ENCODE measurements at regions not wholly inside any gene's neighbourhood (a gene's known extent, or its start where the extent isn't known, plus 50 kb on each side); places are given as distances from the start of the nearest gene placed in this dataset.

GRCh38 chr3:150132101-150132749 lies 161.5 kb upstream of the PFN2 start:
- no peaks in the 10 kb centered on the region for H3K9me3 ChIP-seq (ENCODE audit: low read depth)
- no peaks in the 10 kb centered on the region for H3K27me3 ChIP-seq (replicated peaks; ENCODE audit: insufficient read depth)
- H3F3A ChIP-seq (ENCODE audit: insufficient read depth), result no peaks in the 10 kb centered on the region
- H3K4me3 ChIP-seq, result no peak overlapping the region
- H3K79me2 ChIP-seq (ENCODE audit: insufficient read depth), result no peaks in the 10 kb centered on the region
- no peak overlapping the region for H3K9ac ChIP-seq
- no peak overlapping the region for H3K27ac ChIP-seq
- no peak overlapping the region for H3K4me2 ChIP-seq (ENCODE audit: unreplicated experiment)
- in situ Hi-C loops (cut with MboI), result no loop called here
- no peaks in the 10 kb centered on the region for H3K36me3 ChIP-seq (ENCODE audit: low read depth)
- no peaks in the 10 kb centered on the region for H3K9me2 ChIP-seq (ENCODE audit: insufficient read depth)
- 65 to 66% methylated on average over 6 of the region's 6 CpGs for WGBS, 2 experiments (ENCODE audit: low coverage in 1 of 2, low lambda C conversion rate in 2 of 2, missing lambda C conversion rate in 2 of 2)
- TF ChIP-seq EZH2phosphoT487 (IDR thresholded peaks at IDR 0.05; ENCODE audit: insufficient read depth, low read depth) (no peak), EZH2 (IDR thresholded peaks at IDR 0.05; ENCODE audit: insufficient read depth, poor library complexity, severe bottlenecking) (no peak)
- H2AFZ ChIP-seq, result no peak overlapping the region
- DNase-seq, result no peak
- H4K20me1 ChIP-seq (ENCODE audit: insufficient read depth), result no peaks in the 10 kb centered on the region
- no peaks in the 10 kb centered on the region for H3K4me1 ChIP-seq (ENCODE audit: insufficient read depth)

DNA sequence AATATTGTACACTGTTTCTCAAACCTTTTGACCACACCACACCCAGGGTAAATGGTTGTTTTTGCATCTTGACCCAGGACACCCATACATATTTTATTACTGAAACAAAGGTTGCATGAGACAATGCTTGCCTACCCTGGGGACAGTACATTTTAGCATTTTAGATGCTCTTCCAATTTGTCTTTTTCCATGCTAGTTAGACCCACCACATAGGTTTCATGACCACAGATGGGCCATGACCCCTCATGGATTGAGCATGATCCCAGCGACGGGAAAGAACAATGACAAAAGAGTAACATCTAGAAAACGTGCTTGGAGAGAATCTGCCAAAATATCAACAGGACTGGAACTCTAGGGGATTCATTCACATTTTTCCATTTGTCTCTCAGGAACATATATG lies 161.0 kb upstream of the PFN2 start:
- Histone ChIP-seq H3K4me3 (no peak overlapping the region), H3K4me2 (ENCODE audit: unreplicated experiment) (no peak overlapping the region), H3K9me3 (ENCODE audit: low read depth) (no peaks in the 10 kb centered on the region), H3K36me3 (ENCODE audit: low read depth) (no peaks in the 10 kb centered on the region), H3K9ac (no peak overlapping the region), H3F3A (ENCODE audit: insufficient read depth) (no peaks in the 10 kb centered on the region), H3K4me1 (ENCODE audit: insufficient read depth) (no peaks in the 10 kb centered on the region), H3K27me3 (replicated peaks; ENCODE audit: insufficient read depth) (no peaks in the 10 kb centered on the region), H4K20me1 (ENCODE audit: insufficient read depth) (no peaks in the 10 kb centered on the region), H3K9me2 (ENCODE audit: insufficient read depth) (no peaks in the 10 kb centered on the region), H3K79me2 (ENCODE audit: insufficient read depth) (no peaks in the 10 kb centered on the region), H2AFZ (no peak overlapping the region), H3K27ac (no peak overlapping the region)
- no peak for DNase-seq
- in situ Hi-C loops (cut with MboI), result no loop called here
- 90 to 91% methylated on average over 3 of the region's 3 CpGs for WGBS, 2 experiments (ENCODE audit: low coverage in 1 of 2, low lambda C conversion rate in 2 of 2, missing lambda C conversion rate in 2 of 2)
- no peak for TF ChIP-seq EZH2 (IDR thresholded peaks at IDR 0.05; ENCODE audit: insufficient read depth, poor library complexity, severe bottlenecking)
- TF ChIP-seq EZH2phosphoT487 (IDR thresholded peaks at IDR 0.05; ENCODE audit: insufficient read depth, low read depth), result no peak

GRCh38 chr3:150130404-150131100 lies 159.9 kb upstream of the PFN2 start:
- TF ChIP-seq EZH2phosphoT487 (IDR thresholded peaks at IDR 0.05; ENCODE audit: insufficient read depth, low read depth) (no peak), EZH2 (IDR thresholded peaks at IDR 0.05; ENCODE audit: insufficient read depth, poor library complexity, severe bottlenecking) (no peak)
- WGBS, 2 experiments (ENCODE audit: low coverage in 1 of 2, low lambda C conversion rate in 2 of 2, missing lambda C conversion rate in 2 of 2), result 86 to 97% methylated on average over 5 of the region's 5 CpGs
- Histone ChIP-seq H4K20me1 (ENCODE audit: insufficient read depth) (no peaks in the 10 kb centered on the region), H3K4me1 (ENCODE audit: insufficient read depth) (no peaks in the 10 kb centered on the region), H3K27ac (no peak overlapping the region), H3K79me2 (ENCODE audit: insufficient read depth) (no peaks in the 10 kb centered on the region), H3F3A (ENCODE audit: insufficient read depth) (no peaks in the 10 kb centered on the region), H3K4me3 (no peak overlapping the region), H3K9ac (no peak overlapping the region), H3K27me3 (replicated peaks; ENCODE audit: insufficient read depth) (no peaks in the 10 kb centered on the region), H2AFZ (no peak overlapping the region), H3K9me2 (ENCODE audit: insufficient read depth) (no peaks in the 10 kb centered on the region), H3K36me3 (ENCODE audit: low read depth) (no peaks in the 10 kb centered on the region), H3K9me3 (ENCODE audit: low read depth) (no peaks in the 10 kb centered on the region), H3K4me2 (ENCODE audit: unreplicated experiment) (no peak overlapping the region)
- no peak for DNase-seq
- in situ Hi-C loops (cut with MboI), result no loop called here

GRCh38 chr3:150129166-150129565 lies 158.5 kb upstream of the PFN2 start:
- H4K20me1 ChIP-seq (ENCODE audit: insufficient read depth), result no peaks in the 10 kb centered on the region
- no peaks in the 10 kb centered on the region for H3F3A ChIP-seq (ENCODE audit: insufficient read depth)
- no peaks in the 10 kb centered on the region for H3K9me3 ChIP-seq (ENCODE audit: low read depth)
- H3K36me3 ChIP-seq (ENCODE audit: low read depth), result no peaks in the 10 kb centered on the region
- no peaks in the 10 kb centered on the region for H3K79me2 ChIP-seq (ENCODE audit: insufficient read depth)
- no peak overlapping the region for H3K9ac ChIP-seq
- H3K4me1 ChIP-seq (ENCODE audit: insufficient read depth), result no peaks in the 10 kb centered on the region
- DNase-seq, result no peak
- no peaks in the 10 kb centered on the region for H3K9me2 ChIP-seq (ENCODE audit: insufficient read depth)
- in situ Hi-C loops (cut with MboI), result no loop called here
- no peak overlapping the region for H3K27ac ChIP-seq
- no peak overlapping the region for H3K4me2 ChIP-seq (ENCODE audit: unreplicated experiment)
- no peak overlapping the region for H2AFZ ChIP-seq
- no peak for TF ChIP-seq EZH2phosphoT487 (IDR thresholded peaks at IDR 0.05; ENCODE audit: insufficient read depth, low read depth)
- no peak for TF ChIP-seq EZH2 (IDR thresholded peaks at IDR 0.05; ENCODE audit: insufficient read depth, poor library complexity, severe bottlenecking)
- no peak overlapping the region for H3K4me3 ChIP-seq
- H3K27me3 ChIP-seq (replicated peaks; ENCODE audit: insufficient read depth), result no peaks in the 10 kb centered on the region
- WGBS, 2 experiments (ENCODE audit: low coverage in 1 of 2, low lambda C conversion rate in 2 of 2, missing lambda C conversion rate in 2 of 2), result 74 to 77% methylated on average over 4 of the region's 4 CpGs
